ENCODE measurements at regions not wholly inside any gene's neighbourhood (a gene's known extent, or its start where the extent isn't known, plus 50 kb on each side); places are given as distances from the start of the nearest gene placed in this dataset.

GRCh38 chr2:5839550-5839949 is 147.4 kb downstream of the SOX11 start:
- DNase-seq (ENCODE audit: low read depth, low spot score), result no peak
- H3K9me3 ChIP-seq (ENCODE audit: insufficient read depth, low read length), result no peaks in the 10 kb centered on the region
- TF ChIP-seq SUZ12 (IDR thresholded peaks at IDR 0.05; ENCODE audit: extremely low read depth, insufficient read depth, insufficient read length), result no peak
- no peak for TF ChIP-seq YY1 (IDR thresholded peaks at IDR 0.05; ENCODE audit: insufficient read depth, insufficient read length)
- TF ChIP-seq ZNF274 (IDR thresholded peaks at IDR 0.05; ENCODE audit: low read depth, low read length), result no peak
- no peak overlapping the region for H3K9ac ChIP-seq (ENCODE audit: insufficient read length, low read depth)
- no peaks in the 10 kb centered on the region for H3K4me1 ChIP-seq (ENCODE audit: insufficient read depth, insufficient read length)
- H3K36me3 ChIP-seq (ENCODE audit: insufficient read depth, insufficient read length, low read length), result no peaks in the 10 kb centered on the region
- no peak overlapping the region for H3K4me3 ChIP-seq (ENCODE audit: insufficient read length, low read depth)
- H3K27me3 ChIP-seq (ENCODE audit: insufficient read depth, insufficient read length), result no peaks in the 10 kb centered on the region

- no peaks in the 10 kb centered on the region for H3K36me3 ChIP-seq (ENCODE audit: insufficient read depth, insufficient read length, low read length)
- no peaks in the 10 kb centered on the region for H3K27me3 ChIP-seq (ENCODE audit: insufficient read depth, insufficient read length)
These were observed 148.9 kb downstream of the SOX11 start for GRCh38 chr2:5841126-5841525.

DNA sequence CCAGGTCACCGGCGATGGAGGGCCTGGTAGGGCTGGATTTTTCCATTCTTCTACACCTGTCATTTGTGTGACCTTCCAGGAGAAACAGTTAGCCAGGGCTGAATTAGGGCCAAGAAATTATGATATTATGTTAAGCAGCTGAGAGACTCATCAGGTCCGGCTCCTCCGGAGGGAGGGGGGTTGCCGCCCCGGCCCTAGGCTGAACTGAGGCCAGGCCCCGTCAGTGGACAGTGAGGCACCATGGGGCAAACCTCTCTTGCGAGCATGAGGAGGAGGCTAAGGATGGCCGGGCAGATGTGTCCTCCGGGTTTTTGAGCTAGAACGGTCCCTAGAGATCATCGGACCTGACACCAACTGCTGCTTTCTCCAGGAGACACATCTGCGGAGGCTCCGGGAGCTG is 150.1 kb downstream of the SOX11 start:
- no peaks in the 10 kb centered on the region for H3K27me3 ChIP-seq (ENCODE audit: insufficient read depth, insufficient read length)

More at GRCh38 chr2:5841126-5841525, 148.9 kb downstream of the SOX11 start:
- Histone ChIP-seq H3K9ac (ENCODE audit: insufficient read length, low read depth) (no peak overlapping the region), H3K4me1 (ENCODE audit: insufficient read depth, insufficient read length) (no peaks in the 10 kb centered on the region), H3K4me3 (ENCODE audit: insufficient read length, low read depth) (no peak overlapping the region), H3K9me3 (ENCODE audit: insufficient read depth, low read length) (no peaks in the 10 kb centered on the region)
- no peak for DNase-seq (ENCODE audit: low read depth, low spot score)
- TF ChIP-seq YY1 (IDR thresholded peaks at IDR 0.05; ENCODE audit: insufficient read depth, insufficient read length), result no peak
- TF ChIP-seq SUZ12 (IDR thresholded peaks at IDR 0.05; ENCODE audit: extremely low read depth, insufficient read depth, insufficient read length), result no peak
- no peak for TF ChIP-seq ZNF274 (IDR thresholded peaks at IDR 0.05; ENCODE audit: low read depth, low read length)

DNA sequence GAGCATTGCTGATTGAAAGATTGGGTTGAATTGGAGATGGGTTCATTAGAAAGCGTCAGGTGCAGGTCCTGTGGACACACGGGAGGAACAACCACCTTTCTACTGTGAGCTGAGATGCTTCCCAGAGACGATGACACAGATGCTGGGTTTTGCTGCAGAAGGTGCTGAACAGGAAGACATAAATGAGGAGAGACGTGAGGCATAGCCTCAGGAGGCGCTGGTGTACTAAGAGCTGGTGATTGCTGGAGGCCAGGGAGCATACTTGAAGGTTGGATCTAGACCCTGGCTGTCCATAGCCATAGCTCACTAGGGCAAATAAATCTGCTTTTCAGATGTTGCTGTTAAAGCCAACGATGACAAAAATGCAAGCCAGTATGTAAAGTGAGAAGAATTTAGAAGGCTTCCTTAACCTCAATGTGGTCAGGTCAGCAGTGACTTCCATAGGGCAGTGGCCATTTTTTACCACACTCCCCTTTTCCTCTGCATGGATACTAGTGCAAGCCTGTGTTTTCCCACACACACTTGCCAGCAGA is 153.7 kb downstream of the SOX11 start:
- H3K27me3 ChIP-seq (ENCODE audit: insufficient read depth, insufficient read length), result no peaks in the 10 kb centered on the region
- H3K4me1 ChIP-seq (ENCODE audit: insufficient read depth, insufficient read length), result no peaks in the 10 kb centered on the region
- H3K9ac ChIP-seq (ENCODE audit: insufficient read length, low read depth), result no peak overlapping the region
- H3K9me3 ChIP-seq (ENCODE audit: insufficient read depth, low read length), result no peaks in the 10 kb centered on the region
- no peaks in the 10 kb centered on the region for H3K36me3 ChIP-seq (ENCODE audit: insufficient read depth, insufficient read length, low read length)
- H3K4me3 ChIP-seq (ENCODE audit: insufficient read length, low read depth), result no peak overlapping the region
- no peak for DNase-seq (ENCODE audit: low read depth, low spot score)
- TF ChIP-seq SUZ12 (IDR thresholded peaks at IDR 0.05; ENCODE audit: extremely low read depth, insufficient read depth, insufficient read length) (no peak), ZNF274 (IDR thresholded peaks at IDR 0.05; ENCODE audit: low read depth, low read length) (no peak)

More for the DNA sequence above, 150.1 kb downstream of the SOX11 start:
- TF ChIP-seq YY1 (IDR thresholded peaks at IDR 0.05; ENCODE audit: insufficient read depth, insufficient read length) (no peak), ZNF274 (IDR thresholded peaks at IDR 0.05; ENCODE audit: low read depth, low read length) (no peak), SUZ12 (IDR thresholded peaks at IDR 0.05; ENCODE audit: extremely low read depth, insufficient read depth, insufficient read length) (no peak)
- Histone ChIP-seq H3K4me3 (ENCODE audit: insufficient read length, low read depth) (no peak overlapping the region), H3K9ac (ENCODE audit: insufficient read length, low read depth) (no peak overlapping the region), H3K9me3 (ENCODE audit: insufficient read depth, low read length) (no peaks in the 10 kb centered on the region), H3K36me3 (ENCODE audit: insufficient read depth, insufficient read length, low read length) (no peaks in the 10 kb centered on the region), H3K4me1 (ENCODE audit: insufficient read depth, insufficient read length) (no peaks in the 10 kb centered on the region)
- no peak for DNase-seq (ENCODE audit: low read depth, low spot score)

DNA sequence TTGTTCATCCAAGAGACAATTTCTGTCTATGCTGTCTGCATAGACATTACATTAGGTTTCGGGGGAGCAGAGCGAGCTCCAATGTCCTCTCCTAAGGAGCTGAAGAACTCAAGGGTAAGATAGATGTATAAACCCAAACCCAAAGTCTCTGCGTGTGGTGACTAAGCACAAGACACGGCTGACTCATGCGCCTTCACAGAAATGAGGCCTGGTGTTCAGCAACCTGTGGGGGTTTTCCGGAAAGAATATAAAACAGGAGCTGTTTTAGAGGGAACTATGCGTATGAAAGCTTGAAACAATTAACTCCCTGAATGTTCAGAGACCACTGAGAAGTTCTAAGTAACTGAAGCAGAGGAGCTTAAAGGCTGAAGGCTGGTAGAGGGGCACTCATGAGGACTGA is 154.7 kb downstream of the SOX11 start:
- no peaks in the 10 kb centered on the region for H3K36me3 ChIP-seq (ENCODE audit: insufficient read depth, insufficient read length, low read length)
- no peak overlapping the region for H3K9ac ChIP-seq (ENCODE audit: insufficient read length, low read depth)
- H3K27me3 ChIP-seq (ENCODE audit: insufficient read depth, insufficient read length), result no peaks in the 10 kb centered on the region
- TF ChIP-seq SUZ12 (IDR thresholded peaks at IDR 0.05; ENCODE audit: extremely low read depth, insufficient read depth, insufficient read length), result no peak
- TF ChIP-seq YY1 (IDR thresholded peaks at IDR 0.05; ENCODE audit: insufficient read depth, insufficient read length), result no peak
- no peak for DNase-seq (ENCODE audit: low read depth, low spot score)
- H3K4me3 ChIP-seq (ENCODE audit: insufficient read length, low read depth), result no peak overlapping the region
- H3K4me1 ChIP-seq (ENCODE audit: insufficient read depth, insufficient read length), result no peaks in the 10 kb centered on the region
- H3K9me3 ChIP-seq (ENCODE audit: insufficient read depth, low read length), result no peaks in the 10 kb centered on the region

GRCh38 chr2:5849562-5849961 is 157.4 kb downstream of the SOX11 start:
- no peak overlapping the region for H3K4me3 ChIP-seq (ENCODE audit: insufficient read length, low read depth)
- H3K36me3 ChIP-seq (ENCODE audit: insufficient read depth, insufficient read length, low read length), result no peaks in the 10 kb centered on the region
- H3K27me3 ChIP-seq (ENCODE audit: insufficient read depth, insufficient read length), result no peaks in the 10 kb centered on the region
- DNase-seq (ENCODE audit: low read depth, low spot score), result no peak
- no peaks in the 10 kb centered on the region for H3K9me3 ChIP-seq (ENCODE audit: insufficient read depth, low read length)
- H3K9ac ChIP-seq (ENCODE audit: insufficient read length, low read depth), result no peak overlapping the region
- TF ChIP-seq YY1 (IDR thresholded peaks at IDR 0.05; ENCODE audit: insufficient read depth, insufficient read length), result no peak
- TF ChIP-seq ZNF274 (IDR thresholded peaks at IDR 0.05; ENCODE audit: low read depth, low read length), result no peak
- TF ChIP-seq SUZ12 (IDR thresholded peaks at IDR 0.05; ENCODE audit: extremely low read depth, insufficient read depth, insufficient read length), result no peak
- no peaks in the 10 kb centered on the region for H3K4me1 ChIP-seq (ENCODE audit: insufficient read depth, insufficient read length)

GRCh38 chr2:5851410-5851809 is 159.2 kb downstream of the SOX11 start:
- Histone ChIP-seq H3K9ac (ENCODE audit: insufficient read length, low read depth) (no peak overlapping the region), H3K36me3 (ENCODE audit: insufficient read depth, insufficient read length, low read length) (no peaks in the 10 kb centered on the region), H3K9me3 (ENCODE audit: insufficient read depth, low read length) (no peaks in the 10 kb centered on the region), H3K27me3 (ENCODE audit: insufficient read depth, insufficient read length) (no peaks in the 10 kb centered on the region), H3K4me3 (ENCODE audit: insufficient read length, low read depth) (no peak overlapping the region), H3K4me1 (ENCODE audit: insufficient read depth, insufficient read length) (no peaks in the 10 kb centered on the region)
- DNase-seq (ENCODE audit: low read depth, low spot score), result no peak
- TF ChIP-seq YY1 (IDR thresholded peaks at IDR 0.05; ENCODE audit: insufficient read depth, insufficient read length), result no peak

- Histone ChIP-seq H3K27me3 (ENCODE audit: insufficient read depth, insufficient read length) (no peaks in the 10 kb centered on the region), H3K9me3 (ENCODE audit: insufficient read depth, low read length) (no peaks in the 10 kb centered on the region), H3K4me1 (ENCODE audit: insufficient read depth, insufficient read length) (no peaks in the 10 kb centered on the region), H3K4me3 (ENCODE audit: insufficient read length, low read depth) (no peak overlapping the region), H3K9ac (ENCODE audit: insufficient read length, low read depth) (no peak overlapping the region), H3K36me3 (ENCODE audit: insufficient read depth, insufficient read length, low read length) (no peaks in the 10 kb centered on the region)
- DNase-seq (ENCODE audit: low read depth, low spot score), result no peak
- TF ChIP-seq YY1 (IDR thresholded peaks at IDR 0.05; ENCODE audit: insufficient read depth, insufficient read length), result no peak
- TF ChIP-seq SUZ12 (IDR thresholded peaks at IDR 0.05; ENCODE audit: extremely low read depth, insufficient read depth, insufficient read length), result no peak
- no peak for TF ChIP-seq ZNF274 (IDR thresholded peaks at IDR 0.05; ENCODE audit: low read depth, low read length)
These were observed 162.6 kb downstream of the SOX11 start for GRCh38 chr2:5854797-5855196.

All from NT2/D1 (cell line).